IPS-15b (cell line): ENCODE measurements at regions not wholly inside any gene's neighbourhood (a gene's known extent, or its start where the extent isn't known, plus 50 kb on each side); places are given as distances from the start of the nearest gene placed in this dataset.

ENCODE experiments used
- H3K27me3 ChIP-seq: one replicate; pipeline ENCODE4 v1.6.1; 2013; ENCODE audit warnings: low read length; ENCODE audit not compliant: control insufficient read depth, insufficient read depth
- H3K36me3 ChIP-seq: one replicate; pipeline ENCODE4 v1.6.1; 2013; ENCODE audit warnings: low read length; ENCODE audit not compliant: control insufficient read depth, insufficient read depth
- H3K4me1 ChIP-seq: one replicate; pipeline ENCODE4 v1.6.1; 2013; ENCODE audit warnings: mild to moderate bottlenecking, low read length; ENCODE audit not compliant: control insufficient read depth, insufficient read depth
- H3K4me3 ChIP-seq: one replicate; pipeline ENCODE4 v1.5.1; 2013; ENCODE audit warnings: low read depth, low read length
- H3K9ac ChIP-seq: one replicate; pipeline ENCODE4 v1.6.1; 2013; ENCODE audit warnings: low read depth, mild to moderate bottlenecking, low read length
- H3K9me3 ChIP-seq: one replicate; pipeline ENCODE4 v1.6.1; 2013; ENCODE audit warnings: mild to moderate bottlenecking, low read length; ENCODE audit not compliant: control insufficient read depth, insufficient read depth

DNA sequence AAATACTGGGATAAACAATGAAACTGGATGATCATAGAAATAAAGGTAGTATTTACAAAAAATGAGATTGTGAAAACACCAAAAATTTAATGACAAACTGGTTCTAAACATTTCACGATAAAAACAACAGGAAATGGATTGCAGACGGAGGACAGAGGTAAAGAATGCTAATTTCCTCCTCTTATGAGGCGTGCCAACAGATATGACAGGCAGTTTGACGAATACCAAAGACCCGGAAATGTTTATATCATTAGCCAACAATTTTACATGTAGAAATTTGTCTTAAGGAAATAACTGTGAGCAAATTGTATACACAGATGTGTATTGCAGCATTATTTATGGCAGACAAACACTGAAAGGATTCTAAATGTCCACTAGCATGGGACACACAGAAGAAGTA is 162.0 kb upstream of the MGMT start:
- Histone ChIP-seq H3K9me3 (no peaks in the 10 kb centered on the region), H3K9ac (no peak overlapping the region), H3K27me3 (no peaks in the 10 kb centered on the region), H3K4me3 (no peak overlapping the region), H3K36me3 (no peaks in the 10 kb centered on the region), H3K4me1 (no peaks in the 10 kb centered on the region)

DNA sequence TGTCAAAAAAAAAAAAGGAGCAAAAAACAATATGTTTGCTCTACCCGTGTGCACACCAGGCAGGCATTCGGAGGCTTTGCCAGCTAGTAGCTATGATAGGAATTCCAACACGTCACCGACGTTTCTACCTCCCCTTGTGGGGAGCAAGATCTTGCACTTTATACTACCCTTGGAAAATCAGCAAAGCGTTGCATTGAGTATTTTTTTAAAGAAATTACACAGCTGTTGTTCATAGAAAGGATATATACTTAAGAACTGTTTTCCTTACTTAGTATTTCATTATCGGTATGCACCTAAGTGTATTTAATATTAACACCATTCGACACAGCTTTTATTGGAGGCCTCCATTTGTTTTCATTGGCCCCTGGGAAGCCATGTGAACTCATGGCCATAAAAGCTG is 159.9 kb upstream of the MGMT start:
- H3K9ac ChIP-seq = no peak overlapping the region
- no peaks in the 10 kb centered on the region for H3K36me3 ChIP-seq
- H3K4me3 ChIP-seq = no peak overlapping the region
- no peaks in the 10 kb centered on the region for H3K4me1 ChIP-seq
- no peaks in the 10 kb centered on the region for H3K27me3 ChIP-seq
- H3K9me3 ChIP-seq = no peaks in the 10 kb centered on the region

DNA sequence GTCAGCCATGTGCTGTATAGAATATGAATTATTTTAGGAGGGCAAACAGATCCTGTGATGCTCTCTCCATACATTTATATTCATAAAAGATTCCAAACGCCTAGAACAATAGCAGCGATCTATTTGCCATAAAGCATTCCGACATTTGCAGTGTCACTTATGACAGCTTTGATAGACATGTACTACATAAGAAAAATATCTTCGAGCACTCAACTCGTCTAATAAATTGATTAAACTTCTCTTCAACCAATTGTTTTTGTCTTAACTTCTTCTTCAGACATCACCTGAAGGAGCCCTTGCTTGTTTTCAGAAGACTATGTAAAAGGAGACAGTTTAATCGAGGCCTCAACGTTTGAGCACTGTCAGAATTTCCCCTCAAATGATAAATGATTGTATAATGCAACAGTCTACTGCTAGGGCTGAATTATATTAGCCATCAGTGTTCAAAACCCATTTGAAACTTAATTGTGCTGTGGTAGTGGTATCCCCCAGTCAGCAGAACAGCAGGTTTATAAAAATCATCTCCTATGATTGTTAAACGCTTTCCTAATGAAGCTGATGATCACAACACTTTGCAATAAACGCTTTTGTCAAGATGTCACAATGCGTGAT is 158.0 kb upstream of the MGMT start:
- H3K36me3 ChIP-seq = no peaks in the 10 kb centered on the region
- no peak overlapping the region for H3K9ac ChIP-seq
- H3K4me3 ChIP-seq = no peak overlapping the region
- H3K4me1 ChIP-seq = no peaks in the 10 kb centered on the region
- no peaks in the 10 kb centered on the region for H3K27me3 ChIP-seq
- no peaks in the 10 kb centered on the region for H3K9me3 ChIP-seq

DNA sequence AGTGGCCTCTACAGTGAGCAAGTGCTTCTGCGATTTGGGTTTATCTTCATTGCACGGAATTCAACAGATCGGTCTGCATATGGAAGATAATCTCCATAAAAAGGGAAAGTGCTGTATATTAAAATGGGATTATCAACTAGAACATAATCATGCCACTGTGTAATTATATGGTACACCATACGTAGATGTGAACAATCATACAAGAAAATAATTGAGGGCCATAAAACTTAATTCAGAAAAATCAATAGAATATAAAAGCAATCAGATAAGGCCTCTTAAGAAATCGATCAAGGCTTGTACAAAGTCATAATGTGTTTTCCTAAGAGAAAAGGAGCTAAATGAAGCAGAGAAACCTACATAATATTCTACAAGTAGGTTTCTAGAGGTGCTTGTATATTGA is 157.5 kb upstream of the MGMT start:
- H3K4me3 ChIP-seq = no peak overlapping the region
- no peak overlapping the region for H3K9ac ChIP-seq
- H3K27me3 ChIP-seq = no peaks in the 10 kb centered on the region
- H3K36me3 ChIP-seq = no peaks in the 10 kb centered on the region
- H3K9me3 ChIP-seq = no peaks in the 10 kb centered on the region
- H3K4me1 ChIP-seq = no peaks in the 10 kb centered on the region

DNA sequence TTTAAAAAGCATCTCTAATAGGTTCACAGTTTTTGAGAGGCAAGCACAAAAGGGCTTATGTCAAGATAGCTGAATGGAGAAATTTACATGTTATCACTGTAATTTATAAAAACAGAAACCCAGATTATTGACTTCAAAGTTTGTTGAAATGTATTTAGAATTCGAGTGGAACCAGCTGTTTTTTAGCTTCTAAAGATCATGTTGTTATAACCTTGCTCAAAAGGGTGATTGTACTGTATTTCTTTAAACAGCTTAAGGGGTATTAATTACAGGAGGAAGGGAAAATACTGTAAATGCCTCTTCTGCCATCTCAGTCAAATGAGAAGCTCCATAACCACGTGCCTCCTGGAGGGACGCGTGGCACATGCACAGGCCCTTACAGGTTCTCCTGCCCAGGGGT is 156.2 kb upstream of the MGMT start:
- no peaks in the 10 kb centered on the region for H3K4me1 ChIP-seq

DNA sequence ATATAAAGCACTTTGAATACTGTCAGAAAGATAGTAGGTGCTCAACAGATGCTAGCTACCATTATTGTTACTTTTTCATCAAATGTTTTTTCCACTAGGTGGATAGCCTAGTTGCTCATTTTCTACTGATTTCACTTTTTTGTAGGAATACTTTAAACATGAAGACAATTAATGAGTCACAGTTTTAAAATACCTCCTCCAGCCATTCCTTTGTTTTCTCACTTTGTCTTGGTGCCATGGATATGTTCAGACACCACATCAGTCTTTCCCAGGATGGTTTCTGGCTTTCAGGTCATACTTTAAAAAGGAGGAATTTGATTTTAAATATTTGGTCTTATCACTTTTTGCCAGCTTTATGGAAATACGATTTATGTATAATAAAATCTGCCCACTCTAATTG is 147.1 kb upstream of the MGMT start:
- no peaks in the 10 kb centered on the region for H3K36me3 ChIP-seq
- H3K9ac ChIP-seq = no peak overlapping the region

More for the DNA sequence above, 156.2 kb upstream of the MGMT start:
- no peak overlapping the region for H3K4me3 ChIP-seq
- H3K9ac ChIP-seq = no peak overlapping the region
- no peaks in the 10 kb centered on the region for H3K27me3 ChIP-seq
- H3K9me3 ChIP-seq = no peaks in the 10 kb centered on the region
- no peaks in the 10 kb centered on the region for H3K36me3 ChIP-seq

DNA sequence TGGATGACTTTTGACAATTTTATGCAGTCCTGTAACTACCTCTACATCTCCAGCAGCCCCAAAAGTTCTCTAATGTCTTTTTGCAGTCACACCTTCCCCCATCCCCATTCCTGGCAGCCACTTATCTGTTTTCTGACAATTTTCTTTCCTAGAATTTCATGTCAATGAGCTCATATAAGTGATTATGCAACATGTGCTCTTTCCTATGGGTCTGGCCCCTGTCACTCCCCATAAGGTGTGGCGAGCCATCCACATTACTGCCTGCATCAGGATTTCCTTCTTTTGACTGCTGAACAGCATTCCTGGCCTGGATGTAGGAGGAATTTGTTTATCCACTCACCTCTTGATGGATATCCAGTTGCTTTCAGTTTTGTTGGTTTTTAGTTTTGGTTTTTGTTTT is 146.7 kb upstream of the MGMT start:
- Histone ChIP-seq H3K4me1 (no peaks in the 10 kb centered on the region), H3K9me3 (no peaks in the 10 kb centered on the region), H3K36me3 (no peaks in the 10 kb centered on the region), H3K27me3 (no peaks in the 10 kb centered on the region), H3K9ac (no peak overlapping the region), H3K4me3 (no peak overlapping the region)

More for the DNA sequence above, 147.1 kb upstream of the MGMT start:
- Histone ChIP-seq H3K4me1 (no peaks in the 10 kb centered on the region), H3K4me3 (no peak overlapping the region), H3K9me3 (no peaks in the 10 kb centered on the region), H3K27me3 (no peaks in the 10 kb centered on the region)

DNA sequence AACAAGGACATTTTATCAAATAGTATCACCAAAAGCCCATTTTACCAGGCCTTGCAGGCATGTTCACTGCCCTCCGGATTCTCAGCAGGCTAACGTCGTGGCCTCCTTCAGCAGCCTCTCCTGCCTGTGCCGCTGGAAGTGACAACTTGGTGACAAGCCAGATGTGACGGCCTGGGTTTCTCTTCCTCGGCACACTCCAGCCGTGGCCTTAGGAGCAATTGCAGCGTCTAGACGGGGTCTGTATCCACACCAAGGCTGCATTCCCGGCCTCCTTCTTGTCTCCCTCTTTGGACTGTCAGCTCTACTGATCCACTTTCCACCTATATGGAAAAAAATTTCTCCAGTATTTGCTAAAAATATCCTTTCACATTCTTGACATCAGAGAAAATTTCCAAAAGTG is 145.3 kb upstream of the MGMT start:
- H3K9me3 ChIP-seq = no peaks in the 10 kb centered on the region
- no peaks in the 10 kb centered on the region for H3K4me1 ChIP-seq
- no peak overlapping the region for H3K4me3 ChIP-seq
- H3K9ac ChIP-seq = no peak overlapping the region
- H3K36me3 ChIP-seq = no peaks in the 10 kb centered on the region
- no peaks in the 10 kb centered on the region for H3K27me3 ChIP-seq

DNA sequence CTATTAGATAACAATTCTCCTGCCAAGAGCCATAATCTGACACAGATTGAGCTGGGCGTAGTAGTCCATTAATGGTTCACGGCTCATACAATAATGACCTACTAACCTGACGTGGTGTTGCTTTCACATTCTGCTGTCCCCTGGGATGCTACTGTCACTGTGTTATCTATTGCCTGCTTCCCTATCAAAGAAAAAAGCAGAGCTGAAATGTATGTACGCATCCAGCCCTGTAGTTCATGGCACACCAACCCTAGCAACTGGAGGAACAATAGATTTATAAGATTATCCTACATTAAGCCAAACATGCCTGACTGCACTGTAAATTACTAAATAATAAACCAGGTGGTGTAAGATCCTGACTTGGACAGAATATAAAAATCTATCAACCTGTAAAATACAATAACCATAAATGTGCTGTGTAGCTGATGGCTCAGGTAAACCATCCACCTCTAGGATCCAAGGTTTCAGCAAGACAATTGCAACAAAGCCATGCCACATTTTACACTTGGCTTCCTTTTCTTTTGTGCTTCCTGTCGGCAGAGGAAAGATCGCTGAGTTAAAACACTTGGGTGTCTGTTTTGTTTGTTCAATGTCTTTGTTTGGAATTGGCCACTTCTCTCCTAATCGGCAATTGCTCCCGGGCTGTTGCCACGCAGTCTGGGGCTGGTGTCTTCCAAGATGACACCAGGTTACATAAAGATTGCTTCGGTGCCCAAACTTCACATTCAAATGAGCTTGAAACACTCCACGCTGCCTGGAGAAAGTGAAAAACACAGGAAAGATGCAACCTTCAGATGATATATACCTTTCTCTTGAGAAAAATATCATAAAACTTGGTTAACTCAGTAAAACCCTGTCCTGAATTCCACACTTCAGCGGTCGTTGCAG is 143.9 kb upstream of the MGMT start:
- H3K4me1 ChIP-seq = no peaks in the 10 kb centered on the region
- no peak overlapping the region for H3K9ac ChIP-seq
- no peak overlapping the region for H3K4me3 ChIP-seq
- H3K9me3 ChIP-seq = no peaks in the 10 kb centered on the region
- H3K36me3 ChIP-seq = no peaks in the 10 kb centered on the region
- H3K27me3 ChIP-seq = no peaks in the 10 kb centered on the region

DNA sequence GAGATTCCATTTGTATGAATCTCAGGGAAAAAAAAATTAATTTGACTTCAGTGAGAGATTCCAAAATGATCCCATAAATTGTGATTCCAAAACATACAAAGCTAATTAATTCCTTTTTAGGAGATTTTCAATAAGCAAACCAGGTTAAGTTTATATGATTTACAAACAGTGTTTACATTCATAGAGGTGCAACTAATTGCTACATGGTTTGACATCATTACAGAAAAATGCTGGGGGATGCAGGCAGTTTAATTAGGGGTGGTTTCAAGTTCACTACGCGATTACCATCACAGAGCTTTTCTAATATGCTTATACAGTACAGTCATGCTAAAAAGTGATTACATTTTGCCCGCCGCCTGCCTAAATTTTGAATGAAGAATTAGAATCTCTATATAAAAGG is 143.2 kb upstream of the MGMT start:
- no peaks in the 10 kb centered on the region for H3K9me3 ChIP-seq
- H3K4me3 ChIP-seq = no peak overlapping the region
- H3K4me1 ChIP-seq = no peaks in the 10 kb centered on the region
- H3K9ac ChIP-seq = no peak overlapping the region
- no peaks in the 10 kb centered on the region for H3K27me3 ChIP-seq
- no peaks in the 10 kb centered on the region for H3K36me3 ChIP-seq

DNA sequence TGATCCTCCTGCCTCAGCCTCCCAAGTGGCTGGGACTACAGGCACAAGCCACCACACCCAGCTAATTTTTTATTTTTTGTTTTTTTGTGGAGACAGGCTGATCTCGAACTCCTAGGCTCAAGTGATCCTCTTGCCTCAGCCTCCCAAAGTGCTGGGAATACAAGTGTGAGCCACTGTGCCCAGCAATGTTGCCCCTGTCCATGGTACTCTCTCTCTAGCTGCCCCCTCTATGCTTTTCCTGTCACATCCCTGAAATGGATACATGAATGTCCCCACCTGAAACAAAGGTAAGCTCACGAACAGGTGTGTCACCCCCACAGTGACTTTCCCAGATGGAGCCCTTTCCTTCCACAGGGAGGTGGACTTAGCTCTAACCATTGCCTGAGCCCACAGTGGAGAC is 141.1 kb upstream of the MGMT start:
- H3K27me3 ChIP-seq = no peaks in the 10 kb centered on the region
- H3K9ac ChIP-seq = no peak overlapping the region
- H3K4me3 ChIP-seq = no peak overlapping the region
- no peaks in the 10 kb centered on the region for H3K4me1 ChIP-seq
- no peaks in the 10 kb centered on the region for H3K9me3 ChIP-seq
- no peaks in the 10 kb centered on the region for H3K36me3 ChIP-seq

DNA sequence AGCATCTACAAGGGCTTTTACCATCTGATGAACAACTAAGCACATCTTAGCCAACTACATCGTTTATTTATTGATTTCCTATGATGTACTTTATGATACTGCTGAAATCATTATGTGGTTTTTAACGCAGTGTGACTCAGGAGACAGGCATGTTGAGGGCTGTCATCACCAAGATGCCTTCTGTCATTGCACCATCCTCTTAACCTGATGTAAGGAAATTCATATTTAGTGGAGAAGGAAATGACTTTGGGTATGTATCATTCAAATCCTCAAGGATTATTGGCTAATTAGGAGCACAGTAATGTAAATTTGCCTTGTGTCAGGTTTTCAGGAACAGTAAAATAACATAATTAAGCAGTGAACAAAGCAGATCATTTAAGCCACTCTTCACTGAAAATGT is 138.5 kb upstream of the MGMT start:
- Histone ChIP-seq H3K4me3 (no peak overlapping the region), H3K9ac (no peak overlapping the region), H3K9me3 (no peaks in the 10 kb centered on the region)

More for the DNA sequence above, 138.5 kb upstream of the MGMT start:
- no peaks in the 10 kb centered on the region for H3K36me3 ChIP-seq
- no peaks in the 10 kb centered on the region for H3K4me1 ChIP-seq
- no peaks in the 10 kb centered on the region for H3K27me3 ChIP-seq
